Retinal pigment epithelial cell (primary cell): ENCODE measurements at regions not wholly inside any gene's neighbourhood (a gene's known extent, or its start where the extent isn't known, plus 50 kb on each side); places are given as distances from the start of the nearest gene placed in this dataset.

Source experiments
- DNase-seq: peaks from one replicate; pipeline ENCODE4 v3.0.0-alpha.2; 2010; ENCODE audit warnings: low read depth
- H3K4me3 ChIP-seq: 2 replicates; pipeline ENCODE4 v1.5.1; 2011; ENCODE audit warnings: mild to moderate bottlenecking, low read length, control low read depth, moderate library complexity
- CTCF ChIP-seq: conservative IDR thresholded peaks from 2 replicates; pipeline ENCODE4 v1.5.1; 2011; ENCODE audit warnings: low read depth, low read length, control low read depth, inconsistent platforms

DNA sequence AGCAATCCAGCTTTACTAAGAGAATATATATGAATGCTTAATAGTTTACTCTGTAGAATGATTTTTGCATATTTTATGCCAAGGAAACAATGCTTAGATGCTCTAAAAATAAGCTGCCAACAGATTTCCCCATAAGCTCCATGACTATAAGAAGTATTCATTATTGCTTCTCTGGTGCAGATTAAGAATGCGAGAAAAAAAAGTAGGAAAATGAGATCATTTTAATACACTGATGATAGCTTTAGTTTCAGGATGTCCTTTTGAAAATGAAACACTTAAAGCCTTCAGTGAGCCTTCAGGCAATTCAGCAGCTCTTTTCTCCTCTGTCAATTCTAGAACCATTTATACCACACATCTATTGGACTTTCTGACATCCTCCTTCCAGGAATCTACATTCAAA is 735.0 kb upstream of the POT1 start:
- no peak for TF ChIP-seq CTCF
- H3K4me3 ChIP-seq = no peak overlapping the region
- DNase-seq = no peak

GRCh38 chr7:125663961-125664360 is 734.3 kb upstream of the POT1 start:
- no peak overlapping the region for H3K4me3 ChIP-seq
- no peak for DNase-seq
- no peak for TF ChIP-seq CTCF

GRCh38 chr7:125661677-125662076 is 732.1 kb upstream of the POT1 start:
- no peak overlapping the region for H3K4me3 ChIP-seq
- no peak for TF ChIP-seq CTCF
- DNase-seq = no peak

GRCh38 chr7:125661006-125661405 is 731.4 kb upstream of the POT1 start:
- TF ChIP-seq CTCF = no peak
- H3K4me3 ChIP-seq = no peak overlapping the region
- no peak for DNase-seq

GRCh38 chr7:125654076-125654475 is 724.5 kb upstream of the POT1 start:
- no peak overlapping the region for H3K4me3 ChIP-seq
- no peak for DNase-seq
- no peak for TF ChIP-seq CTCF

DNA sequence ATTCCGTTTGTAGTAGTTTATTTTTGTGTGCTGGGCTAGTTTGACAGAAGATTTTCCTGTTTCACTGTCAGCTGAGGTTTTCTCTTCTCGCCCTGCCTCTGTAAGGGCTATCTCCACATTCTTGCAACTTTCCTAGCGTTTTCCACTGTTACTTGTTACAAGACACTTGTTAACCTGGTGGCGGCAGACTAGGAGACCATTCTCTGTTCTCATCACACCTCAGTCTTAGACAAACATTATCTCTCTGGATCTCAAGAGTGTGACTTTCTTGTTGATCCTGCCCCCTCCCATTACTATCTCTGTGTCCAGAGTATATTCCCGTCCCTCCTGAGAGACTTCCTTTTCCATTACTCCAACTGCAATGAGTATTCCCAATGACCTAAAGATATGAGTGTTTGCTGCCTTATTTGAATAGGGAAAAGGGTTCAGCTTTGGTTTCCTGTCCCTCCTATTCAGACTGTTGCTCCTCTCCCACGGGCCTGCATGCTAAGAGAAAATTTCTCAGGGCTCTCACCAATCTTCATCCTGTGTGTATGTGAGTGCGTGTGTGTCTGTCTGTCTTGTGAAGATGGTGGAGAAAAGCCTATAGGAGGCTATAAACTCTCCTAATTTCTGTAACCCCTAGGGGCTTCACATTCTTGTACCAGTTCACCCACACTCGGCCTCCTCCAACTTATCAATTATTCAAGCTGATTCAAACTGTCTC is 722.4 kb upstream of the POT1 start:
- DNase-seq = no peak
- TF ChIP-seq CTCF = no peak
- H3K4me3 ChIP-seq = no peak overlapping the region

DNA sequence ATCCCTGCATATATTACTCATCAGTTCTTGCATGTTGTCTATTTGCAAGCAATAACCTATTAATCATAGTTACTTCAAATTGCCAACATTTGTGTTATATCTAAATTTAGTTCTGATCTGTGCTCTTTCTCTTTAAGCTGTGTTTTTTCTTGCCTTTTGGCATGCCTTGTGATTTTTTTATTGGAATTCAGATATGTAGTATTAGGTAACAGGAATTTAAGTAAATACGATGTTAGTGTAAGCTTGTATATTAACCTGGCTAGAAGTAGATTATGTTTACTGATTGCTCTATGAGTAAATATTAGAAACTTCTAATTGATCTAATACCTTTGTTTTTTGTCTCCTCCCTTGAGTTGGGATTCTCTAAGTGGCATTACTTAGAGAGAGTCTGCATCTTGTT is 718.9 kb upstream of the POT1 start:
- DNase-seq = no peak
- no peak for TF ChIP-seq CTCF

More for the DNA sequence above, 718.9 kb upstream of the POT1 start:
- no peak overlapping the region for H3K4me3 ChIP-seq
